GM21723 (cell line): ENCODE measurements at regions not wholly inside any gene's neighbourhood (a gene's known extent, or its start where the extent isn't known, plus 50 kb on each side); places are given as distances from the start of the nearest gene placed in this dataset.
A peak's percentile ranks its signal among the peaks of the same experiment; 100 is the strongest.

ENCODE experiments used
- ATAC-seq: cut with Tn5 transposase; IDR thresholded peaks from one replicate; pipeline ENCODE4 v1.9.1; 2021; ENCODE audit warnings: mild to moderate bottlenecking, moderate library complexity; ENCODE audit not compliant: unreplicated experiment

DNA sequence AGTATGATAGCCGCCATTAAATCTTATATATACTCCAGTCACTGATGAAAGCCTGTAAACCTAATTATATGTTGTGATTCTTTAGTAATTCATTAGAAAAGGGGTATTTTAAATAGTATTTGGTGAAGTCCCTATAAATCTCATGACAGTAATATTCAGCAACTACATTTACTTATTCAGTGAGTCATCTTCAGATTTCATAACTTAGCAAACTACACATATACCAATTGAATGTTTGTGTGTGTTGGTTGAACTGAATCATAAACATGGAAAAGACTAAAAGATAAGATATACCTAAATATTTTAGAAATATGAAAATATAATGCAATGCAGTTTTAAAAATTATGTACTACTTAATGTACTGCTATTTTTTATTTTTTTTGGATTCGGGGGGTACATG lies 1050.4 kb downstream of the MAT2B start:
- no peak for ATAC-seq

DNA sequence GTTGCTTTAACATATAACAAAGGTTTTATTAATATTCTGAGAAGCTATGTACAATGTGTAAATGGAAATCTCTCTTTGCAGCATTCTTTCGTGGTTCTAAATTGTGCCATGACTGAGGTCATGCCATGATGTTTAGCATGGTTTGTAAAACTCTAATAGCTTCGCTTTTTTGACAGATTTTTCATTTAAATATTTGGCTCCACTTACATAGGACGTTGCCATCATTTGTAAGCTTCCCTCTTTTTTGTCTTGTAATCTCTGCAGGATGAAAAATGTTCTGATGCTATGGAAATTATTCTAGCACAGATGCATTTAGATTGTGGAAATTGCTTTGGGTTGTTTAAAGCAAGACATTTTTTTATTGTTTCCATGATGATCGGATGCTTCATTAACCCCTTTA lies 1054.8 kb downstream of the MAT2B start:
- no peak for ATAC-seq

DNA sequence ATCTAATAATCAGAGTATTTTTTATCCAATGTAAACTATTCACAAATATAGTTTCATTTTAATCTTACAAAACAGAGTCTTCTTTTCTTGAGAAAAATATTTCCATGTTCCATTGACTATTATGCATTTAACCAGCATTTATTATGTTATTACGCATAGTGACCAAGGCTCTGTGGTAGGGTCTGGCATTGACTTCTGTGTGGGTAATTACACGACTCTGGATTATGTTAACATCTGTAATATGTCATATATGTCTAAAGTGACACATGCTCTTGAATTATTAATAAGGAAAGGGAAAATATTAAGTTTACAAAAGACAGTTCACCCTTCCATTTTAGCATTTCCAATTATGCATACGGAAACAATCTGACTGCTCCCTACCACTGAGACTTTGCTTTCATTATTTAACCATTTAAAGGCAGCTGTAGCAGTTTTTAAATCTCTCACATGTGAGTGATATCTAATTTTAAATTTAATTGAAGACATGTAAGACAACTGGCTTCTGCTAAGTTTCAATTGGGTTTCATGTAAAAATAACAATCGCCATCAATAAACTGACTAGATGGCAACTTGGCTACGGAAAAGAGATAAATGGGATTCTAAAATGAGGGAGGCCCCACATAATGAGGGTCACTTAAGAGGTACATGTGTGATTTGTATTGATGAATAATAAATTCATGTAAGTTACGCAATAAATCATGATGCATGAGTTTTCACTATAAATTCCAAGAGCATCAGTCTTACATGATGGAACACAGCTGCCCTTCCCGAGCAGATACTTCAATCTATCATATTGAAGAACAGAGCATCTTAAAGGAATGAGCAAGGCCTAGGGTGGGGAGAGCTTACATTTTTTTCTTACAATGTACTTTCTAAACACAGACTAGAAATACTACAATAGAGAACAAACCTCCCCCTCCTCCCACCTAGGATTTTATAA lies 1056.8 kb downstream of the MAT2B start:
- ATAC-seq = no peak

DNA sequence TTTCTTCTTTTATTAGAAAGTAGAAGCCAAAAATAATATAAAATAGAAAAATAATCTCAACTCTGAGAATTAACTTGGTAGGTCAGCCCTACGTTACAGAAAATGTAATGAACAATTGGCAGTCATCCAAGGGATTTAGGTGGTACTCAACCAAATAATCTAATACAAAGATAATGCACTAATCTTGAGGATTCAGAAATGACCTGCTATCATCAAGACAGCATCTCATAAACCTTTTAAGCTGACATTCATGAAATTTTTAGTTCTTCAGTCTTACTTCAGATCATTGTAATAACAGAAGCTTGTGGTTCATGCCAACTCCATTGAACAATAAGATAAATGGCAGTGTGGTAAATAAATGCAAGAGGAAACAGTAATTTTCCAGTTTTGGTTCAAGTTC lies 1058.0 kb downstream of the MAT2B start:
- ATAC-seq = no peak

DNA sequence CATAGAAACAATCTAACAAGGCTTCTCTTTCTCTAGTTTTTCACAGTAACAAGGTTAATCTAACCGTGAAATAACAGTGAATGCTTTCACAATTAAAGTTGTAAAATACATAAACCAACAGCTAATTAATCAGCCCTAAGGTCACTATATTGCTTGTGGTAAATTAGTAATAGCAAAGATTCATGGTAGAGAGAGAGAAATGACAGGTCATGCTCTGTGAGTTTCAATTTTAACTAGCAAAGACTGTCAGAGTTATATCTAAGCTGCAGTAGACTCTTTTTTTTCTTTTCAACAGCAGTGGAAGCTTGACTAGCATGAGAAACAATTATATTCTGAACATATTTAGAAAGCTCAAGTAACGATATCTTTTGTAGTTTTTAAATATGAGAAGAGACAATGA lies 1068.0 kb downstream of the MAT2B start:
- no peak for ATAC-seq

DNA sequence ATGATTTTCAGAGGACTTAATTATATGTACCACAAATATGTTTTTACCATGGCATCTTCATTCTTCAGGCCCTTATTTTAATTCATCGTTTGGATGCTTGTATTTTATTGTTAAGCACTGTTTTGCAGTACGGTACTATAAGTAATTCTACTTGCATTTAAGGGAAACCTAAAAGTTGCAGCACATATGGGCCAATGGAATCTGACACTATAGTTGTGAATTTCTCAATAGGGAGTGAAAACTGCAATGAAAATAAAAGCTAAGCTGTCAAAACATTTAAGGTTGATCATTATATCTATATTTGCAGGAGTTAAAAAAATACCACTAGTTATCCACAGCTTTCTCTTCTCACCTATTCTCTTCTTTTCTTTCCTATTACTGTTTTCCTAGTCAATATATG lies 1071.8 kb downstream of the MAT2B start:
- no peak for ATAC-seq

DNA sequence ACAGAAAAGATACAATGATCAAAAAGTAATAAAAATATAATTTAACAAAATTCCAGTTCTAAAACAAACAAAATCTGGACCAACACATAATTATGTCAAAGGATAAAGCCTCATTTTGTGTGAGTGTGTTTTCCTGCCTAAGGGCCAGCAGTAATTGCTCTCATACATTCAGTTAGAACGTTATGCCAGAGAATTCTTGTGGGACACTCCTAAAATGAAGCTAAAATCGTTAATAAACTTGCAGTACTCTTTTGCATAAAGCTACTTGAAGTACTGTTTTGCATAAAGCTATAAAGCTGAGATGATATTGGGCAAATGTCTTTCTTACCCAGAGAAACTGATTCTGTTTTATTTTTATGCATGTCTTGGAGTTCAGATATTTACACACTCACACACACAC lies 1072.3 kb downstream of the MAT2B start:
- no peak for ATAC-seq

DNA sequence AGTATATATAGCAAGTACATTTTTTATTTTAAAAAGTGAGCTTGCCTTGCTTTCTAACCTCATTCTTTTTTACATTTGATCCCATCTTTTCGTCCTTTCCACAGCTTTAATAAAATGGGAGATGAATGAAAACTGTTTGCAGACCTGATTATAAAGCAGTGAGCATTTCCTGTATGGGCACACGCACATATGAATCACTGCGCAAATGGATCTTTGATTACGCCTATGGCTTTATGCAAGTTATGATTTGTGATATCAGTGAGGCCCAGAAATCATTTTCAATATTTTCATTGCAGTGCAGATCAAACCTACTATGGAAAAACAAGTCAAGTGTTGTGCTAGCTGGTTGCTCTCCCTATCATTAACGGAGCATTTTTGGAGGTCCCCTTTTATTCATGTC lies 1073.0 kb downstream of the MAT2B start:
- ATAC-seq = no peak

DNA sequence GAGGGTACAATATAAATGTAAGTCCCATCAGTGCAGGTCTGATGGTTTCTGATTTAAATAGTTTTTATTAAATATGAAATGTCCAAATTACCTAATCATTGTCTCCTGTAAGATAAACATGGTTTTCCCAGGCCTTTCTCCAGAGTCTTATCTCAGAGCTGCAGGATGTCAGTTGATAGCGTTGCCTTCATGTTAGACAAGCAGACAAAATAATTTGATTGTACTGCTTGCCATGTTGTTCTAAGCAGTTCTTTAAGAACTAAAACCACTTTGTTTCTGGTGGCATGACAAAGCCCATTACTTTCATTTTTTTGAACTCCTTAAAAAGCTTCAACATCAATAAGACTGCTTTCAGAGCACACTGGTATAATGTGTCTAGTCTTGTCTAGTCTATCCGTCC lies 1073.5 kb downstream of the MAT2B start:
- ATAC-seq = no peak

DNA sequence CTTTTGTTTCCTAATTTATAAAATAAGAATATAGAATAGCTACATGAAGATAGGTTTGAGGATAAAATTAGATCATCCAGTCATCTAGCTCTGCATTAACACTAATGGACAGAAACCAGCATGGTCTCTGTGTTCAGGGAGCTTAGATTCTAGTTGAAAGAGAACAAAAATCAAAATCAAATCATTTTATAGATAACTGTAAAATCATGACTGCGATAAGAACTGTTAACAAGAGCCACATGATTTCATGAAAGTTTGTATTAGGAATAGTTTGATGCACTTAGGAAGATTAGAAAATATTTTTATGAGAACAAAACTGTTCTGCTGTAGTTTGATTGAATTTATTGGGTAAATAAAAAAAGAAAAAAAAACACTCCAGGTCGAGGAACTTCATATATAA lies 1074.7 kb downstream of the MAT2B start:
- no peak for ATAC-seq

DNA sequence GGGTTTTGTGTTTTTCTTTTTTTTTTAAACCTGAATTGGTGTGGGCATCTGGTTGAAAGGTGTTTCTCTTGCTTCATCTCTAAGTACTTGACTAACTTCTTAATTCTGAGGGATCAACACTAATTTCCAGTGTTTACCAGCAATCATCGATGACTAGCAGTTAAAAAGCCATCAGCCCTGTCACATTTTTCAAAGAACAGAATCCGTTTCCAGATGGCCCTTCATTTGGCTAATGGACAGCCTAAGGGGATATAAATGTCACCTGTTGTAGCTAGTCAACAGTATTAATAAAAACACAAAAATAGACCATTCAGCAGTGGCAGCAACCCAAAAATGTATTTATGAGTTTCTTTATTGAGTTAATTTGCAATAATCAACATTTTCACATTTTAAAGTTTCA lies 1076.5 kb downstream of the MAT2B start:
- ATAC-seq = no peak

DNA sequence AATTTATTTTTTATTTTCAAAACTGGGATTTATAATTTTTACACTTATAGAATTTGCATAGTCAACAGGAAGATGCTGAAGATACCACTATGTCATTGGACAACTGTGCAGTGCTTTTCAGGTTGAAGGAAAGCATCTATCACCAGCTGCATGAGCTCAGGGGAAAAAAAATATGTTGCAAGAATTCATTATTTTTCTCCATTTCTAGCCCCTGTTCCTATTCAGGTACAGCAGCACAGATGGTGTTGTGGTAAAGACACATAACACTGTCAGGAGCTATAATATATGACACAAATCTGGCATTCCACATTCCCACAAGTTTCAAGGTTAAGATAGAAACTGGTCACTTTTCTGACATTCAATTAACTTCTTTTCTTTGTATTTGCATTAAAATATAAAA lies 1088.6 kb downstream of the MAT2B start:
- no peak for ATAC-seq

DNA sequence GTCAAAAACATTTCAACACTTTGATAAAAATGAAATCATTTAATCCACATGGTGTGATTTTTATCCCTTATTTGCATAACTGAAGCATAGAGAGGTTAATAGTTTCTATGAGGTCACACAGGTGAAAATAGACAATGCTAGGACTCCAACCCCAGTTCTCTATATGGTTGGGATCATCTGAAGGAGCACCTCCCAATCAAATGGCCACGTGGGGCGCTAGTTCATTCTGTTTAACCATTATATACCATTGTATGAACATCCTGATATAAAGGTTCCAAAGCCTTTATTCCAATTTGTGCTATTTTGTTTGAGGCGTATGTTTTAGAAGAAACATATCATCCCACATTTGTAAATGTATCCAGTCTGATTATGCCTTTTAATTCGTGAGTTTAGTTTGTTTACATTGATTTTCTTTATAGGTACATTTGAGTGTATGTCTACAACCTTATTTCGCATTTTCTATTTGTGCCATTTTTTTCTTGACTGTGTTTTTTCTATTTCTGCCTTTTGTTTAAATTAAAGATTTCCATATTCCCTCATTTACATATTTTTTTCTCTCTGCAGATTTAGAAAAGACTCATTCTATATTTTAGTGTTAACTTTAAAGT lies 1092.0 kb downstream of the MAT2B start:
- peak; percentile 90 for ATAC-seq

DNA sequence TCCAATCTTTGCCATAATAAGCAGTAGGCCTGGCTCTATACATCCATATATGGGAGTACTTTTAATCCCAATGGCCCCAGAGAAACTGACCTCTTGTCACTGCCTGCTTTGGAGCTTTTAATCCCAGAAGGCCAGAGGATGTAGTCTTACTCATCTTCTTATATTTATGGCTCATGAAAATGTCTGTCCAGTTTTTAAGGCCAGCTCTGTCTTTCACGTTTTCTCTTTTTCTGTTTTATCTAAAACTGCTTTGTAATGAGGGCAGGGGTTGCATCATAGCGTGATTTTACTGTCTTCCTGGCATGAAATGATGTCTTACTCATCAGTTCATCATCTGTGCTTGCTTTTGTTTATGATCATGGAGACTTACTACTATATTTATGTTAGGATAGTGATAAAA lies 1094.9 kb downstream of the MAT2B start:
- no peak for ATAC-seq

DNA sequence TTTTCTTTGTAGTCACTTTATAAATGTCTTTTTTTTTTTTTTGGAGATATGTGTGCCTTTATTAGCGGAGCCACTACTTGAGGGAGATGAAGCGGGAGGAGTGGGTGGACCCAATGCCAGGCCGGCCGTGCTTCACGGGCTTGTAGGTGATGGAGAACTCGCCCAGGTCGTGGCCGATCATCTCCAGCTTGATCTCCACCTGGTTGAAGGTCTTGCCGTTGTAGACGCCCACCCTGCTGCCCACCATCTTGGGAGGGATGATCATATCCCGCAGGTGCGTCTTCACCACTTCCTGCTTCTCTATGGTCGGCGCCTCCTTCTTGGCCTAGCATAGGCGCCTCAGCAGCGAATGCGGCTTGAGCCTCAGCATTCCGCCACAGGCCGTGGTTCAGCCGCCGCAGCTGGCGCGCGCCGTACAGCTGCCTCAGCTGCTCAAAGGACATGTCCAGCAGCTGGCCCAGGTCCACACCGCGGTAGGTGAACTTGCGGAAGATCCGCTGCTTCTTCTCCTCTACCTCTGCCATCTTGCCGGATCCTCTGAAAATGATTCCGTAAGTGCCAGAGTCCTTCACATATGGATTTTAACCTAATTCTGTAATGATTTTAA lies 1095.6 kb downstream of the MAT2B start:
- no peak for ATAC-seq

DNA sequence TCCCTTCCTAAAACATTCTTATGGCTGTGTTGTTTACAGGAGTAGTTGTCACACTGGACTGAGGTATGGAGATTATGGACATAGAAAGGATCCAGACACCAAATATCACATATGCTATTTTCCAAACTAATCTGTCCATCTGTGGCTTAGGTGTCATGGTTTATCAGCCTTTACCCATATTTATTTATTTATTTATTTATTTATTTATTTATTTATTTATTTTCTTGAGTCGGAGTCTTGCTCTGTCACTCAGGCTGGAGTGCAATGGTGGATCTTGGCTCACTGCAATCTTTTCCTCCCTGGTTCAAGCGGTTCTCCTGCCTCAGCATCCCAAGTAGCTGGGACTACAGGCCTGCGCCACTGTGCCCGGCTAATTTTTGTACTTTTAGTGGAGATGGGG lies 1103.1 kb downstream of the MAT2B start:
- ATAC-seq = no peak

DNA sequence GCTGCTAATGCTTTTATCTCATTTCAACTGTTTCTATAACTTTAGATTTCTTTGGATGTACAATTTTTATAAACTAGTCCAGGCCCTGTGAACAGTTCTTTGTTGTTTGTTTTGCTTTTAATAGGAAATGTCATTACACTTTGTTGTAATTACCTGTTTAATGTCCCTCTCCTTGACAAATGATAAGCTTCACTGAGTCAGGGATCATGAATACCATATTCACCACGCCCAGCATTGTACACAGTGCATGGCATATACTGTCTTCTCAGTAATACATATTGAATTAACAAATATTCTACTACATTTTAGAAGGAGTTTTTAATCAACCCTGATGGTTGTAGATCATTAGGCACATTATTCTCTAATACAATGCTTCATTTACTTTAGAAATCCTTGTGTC lies 1105.0 kb downstream of the MAT2B start:
- ATAC-seq = no peak

DNA sequence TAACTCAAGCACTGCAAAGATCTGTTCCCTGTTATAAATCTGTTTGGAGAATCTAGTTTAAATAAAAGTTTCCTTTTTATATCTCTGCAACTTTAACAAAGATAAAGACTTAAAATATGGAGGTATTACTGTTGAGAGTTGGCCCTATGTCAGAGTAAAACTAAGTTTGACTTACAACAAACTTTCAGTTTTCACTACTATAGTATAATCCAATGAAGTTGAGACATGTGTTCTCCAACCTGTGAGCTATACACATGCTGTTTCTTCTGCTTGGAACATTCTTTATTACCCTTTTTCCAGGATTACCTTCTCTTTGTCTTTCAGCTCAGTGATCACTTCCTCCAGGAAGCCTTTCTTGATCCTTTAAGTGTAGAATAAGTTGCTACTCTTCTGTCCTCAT lies 1109.3 kb downstream of the MAT2B start:
- ATAC-seq = no peak

DNA sequence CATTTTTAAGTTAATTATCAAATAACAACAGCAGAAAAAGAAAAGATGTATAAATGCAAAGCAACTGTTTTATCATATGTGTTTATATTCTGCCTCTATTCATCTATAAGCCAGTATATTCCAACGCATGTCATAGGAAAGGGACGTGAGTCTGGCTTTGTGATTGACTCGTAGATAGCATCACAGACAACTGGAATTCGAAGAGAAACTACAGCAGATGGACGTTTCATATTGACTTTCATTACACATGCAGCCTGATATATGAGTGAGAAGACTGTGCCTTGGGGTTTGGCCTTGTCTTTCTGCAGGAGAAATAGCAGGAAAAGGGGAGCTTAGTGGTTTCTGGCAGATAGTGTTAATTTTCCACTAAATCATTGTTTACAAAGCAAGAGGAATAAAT lies 1111.9 kb downstream of the MAT2B start:
- no peak for ATAC-seq

DNA sequence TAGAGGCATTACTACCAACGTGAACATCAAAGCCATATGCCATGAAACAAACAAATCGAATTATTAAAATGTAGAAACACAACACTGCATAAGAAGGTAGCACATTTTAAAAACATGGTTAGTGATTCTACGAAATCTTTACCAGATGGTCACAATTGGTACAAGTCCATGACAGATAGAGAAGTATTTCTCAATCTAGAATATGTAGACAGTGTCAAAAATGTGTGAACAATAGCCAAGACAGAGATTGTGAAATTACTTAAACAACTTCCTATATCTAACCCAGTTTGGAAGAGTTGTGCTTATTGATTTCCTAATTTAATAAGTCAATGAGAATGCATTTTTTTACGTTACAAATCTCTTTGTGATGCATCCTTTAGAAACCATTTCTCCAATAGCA lies 1121.6 kb downstream of the MAT2B start:
- ATAC-seq = no peak

DNA sequence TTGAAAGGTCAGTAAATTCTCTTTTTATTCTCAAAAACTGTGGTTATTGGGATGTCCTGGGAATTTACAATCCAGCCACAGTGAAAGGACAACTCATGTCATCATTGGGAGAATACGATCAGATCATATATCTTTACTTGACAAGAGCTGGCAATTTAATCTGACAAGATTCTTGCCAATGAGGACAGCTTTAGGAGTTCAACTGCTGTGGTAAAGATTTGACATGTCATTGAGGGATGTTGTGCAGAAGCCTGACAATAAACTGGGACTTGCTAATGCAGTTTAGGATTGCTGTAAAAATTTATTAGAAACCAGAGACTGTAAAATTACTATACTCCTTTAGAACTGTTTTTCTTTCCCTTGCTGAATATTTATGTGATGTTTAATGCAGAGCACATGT lies 1131.0 kb downstream of the MAT2B start:
- no peak for ATAC-seq

DNA sequence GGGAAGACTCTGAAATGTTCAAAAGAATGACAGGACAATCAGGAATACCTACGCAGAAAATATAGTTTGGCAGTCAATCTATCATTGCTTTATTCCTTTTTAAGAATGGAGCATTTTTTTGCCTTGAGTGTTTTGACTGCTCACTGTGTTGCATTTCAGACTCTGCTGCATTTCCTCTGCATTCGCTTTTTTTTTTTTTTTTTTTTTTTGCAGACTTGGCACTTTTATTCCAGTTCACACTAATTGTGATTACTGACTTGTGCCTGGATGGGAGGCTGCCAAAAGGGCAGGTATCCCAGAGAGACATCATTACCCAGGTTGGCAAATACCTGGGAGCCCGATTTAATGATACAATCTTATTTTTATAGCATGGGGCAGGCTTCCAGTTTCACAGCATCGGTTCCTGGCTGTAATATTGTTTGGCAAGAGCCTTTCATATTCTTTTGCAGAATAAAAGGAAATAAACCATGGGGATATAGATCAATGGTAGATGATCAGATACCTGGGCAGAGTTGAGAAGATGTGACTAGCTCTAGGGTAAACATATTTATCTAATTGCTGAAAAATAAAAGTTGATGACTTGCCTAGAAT lies 1132.6 kb downstream of the MAT2B start:
- no peak for ATAC-seq
